ENCODE measurements at regions not wholly inside any gene's neighbourhood (a gene's known extent, or its start where the extent isn't known, plus 50 kb on each side); places are given as distances from the start of the nearest gene placed in this dataset.
A peak's percentile ranks its signal among the peaks of the same experiment; 100 is the strongest.
"Not testable (repeated sequence)": the region's sequence is repeated elsewhere in the genome, so short reads cannot be mapped to it uniquely, and the experiment has no call there.

GRCh38 chr10:45056806-45057205, 56.1 kb downstream of the ZNF22 start:
- DNase-seq: not testable (repeated sequence)

- DNase-seq: no peak
Observed at GRCh38 chr10:45058580-45058979, 57.9 kb downstream of the ZNF22 start.

- DNase-seq: no peak
Observed at GRCh38 chr10:45058992-45059561, 58.4 kb downstream of the ZNF22 start.

GRCh38 chr10:45059632-45060031, 58.9 kb downstream of the ZNF22 start:
- DNase-seq: no peak

- DNase-seq: peak; percentile 43
Observed at GRCh38 chr10:45061982-45062381, 61.3 kb downstream of the ZNF22 start.

- DNase-seq: no peak
Observed at GRCh38 chr10:45063591-45064231, 63.0 kb downstream of the ZNF22 start.

GRCh38 chr10:45064998-45065397, 64.3 kb downstream of the ZNF22 start:
- DNase-seq: no peak

- no peak for DNase-seq
Observed at GRCh38 chr10:45071043-45071813, 70.5 kb downstream of the ZNF22 start.

GRCh38 chr10:45075216-45075615, 74.5 kb downstream of the ZNF22 start:
- DNase-seq: no peak

- no peak for DNase-seq
Observed at GRCh38 chr10:45075826-45076380, 75.2 kb downstream of the ZNF22 start.

GRCh38 chr10:45076891-45077290, 76.2 kb downstream of the ZNF22 start:
- no peak for DNase-seq

- DNase-seq: no peak
Observed at GRCh38 chr10:45080331-45080730, 79.6 kb downstream of the ZNF22 start.

GRCh38 chr10:45082176-45082575, 81.5 kb downstream of the ZNF22 start:
- DNase-seq: no peak

- DNase-seq: peak; percentile 92
Observed at GRCh38 chr10:45091968-45092367, 91.2 kb downstream of the ZNF22 start.

- DNase-seq: no peak
Observed at GRCh38 chr10:45093945-45094344, 93.2 kb downstream of the ZNF22 start.

- no peak for DNase-seq
Observed at GRCh38 chr10:45095286-45095685, 94.6 kb downstream of the ZNF22 start.

- peak; percentile 51 for DNase-seq
Observed at GRCh38 chr10:45096001-45096400, 95.3 kb downstream of the ZNF22 start.

GRCh38 chr10:45100429-45100828, 99.7 kb downstream of the ZNF22 start:
- DNase-seq: no peak

GRCh38 chr10:45104674-45105073, 104.0 kb downstream of the ZNF22 start:
- DNase-seq: no peak

GRCh38 chr10:45105309-45105708, 104.6 kb downstream of the ZNF22 start:
- not testable (repeated sequence) for DNase-seq

GRCh38 chr10:45106236-45106856, 105.6 kb downstream of the ZNF22 start:
- peak; percentile 49 for DNase-seq

GRCh38 chr10:45111509-45111908, 110.8 kb downstream of the ZNF22 start:
- no peak for DNase-seq

GRCh38 chr10:45117940-45118339, 117.2 kb downstream of the ZNF22 start:
- not testable (repeated sequence) for DNase-seq
